A549 (cell line): ENCODE measurements at regions not wholly inside any gene's neighbourhood (a gene's known extent, or its start where the extent isn't known, plus 50 kb on each side); places are given as distances from the start of the nearest gene placed in this dataset.

ENCODE experiments used
- ATAC-seq, 2 experiments: fragments of 200-7000 bp in 1 of 2; fragments of >200 bp in 1 of 2; cut with Nextera tagmentation in 1 of 2; cut with Tn5 transposase in 1 of 2; 3 replicates each; pipeline versions ENCODE4 v1.8.0 to v1.9.1; 2018 to 2020; ENCODE audit warnings: mild to moderate bottlenecking in 1 of 2, moderate library complexity in 1 of 2
- CTCF ChIA-PET: fragments of 300-600 bp; sonication (Branson Sonifier 250); formaldehyde crosslinking; extraction: SDS; loops from one replicate; lab custom pipeline; 2021; ENCODE audit warnings: antibody characterized with exemption, inconsistent platforms; lab: Yijun Ruan, JAX
- POLR2A ChIA-PET: fragments of 350-600 bp; formaldehyde crosslinking; extraction: SDS; loops from one replicate; lab custom pipeline; 2021; ENCODE audit warnings: antibody characterized with exemption, inconsistent platforms; lab: Yijun Ruan, JAX
- DNase-seq, 2 experiments: peaks; one replicate each; pipeline versions ENCODE4 v3.0.0 to v3.0.0-alpha.2; 2011 to 2016; ENCODE audit warnings: low read depth in 1 of 2, low spot score in 1 of 2
- FAIRE-seq: peaks from 2 replicates; lab custom pipeline; 2011; peaks lifted over from hg19 to GRCh38; lab: Jason Lieb, UNC
- H3K27ac ChIP-seq, 2 experiments: fragments of >200 bp; sonication (Bioruptor Twin); formaldehyde crosslinking; 3 replicates each; pipeline ENCODE4 v1.5.1; 2016 to 2017
- H3K4me1 ChIP-seq: fragments of >200 bp; sonication (Bioruptor Twin); formaldehyde crosslinking; 3 replicates; pipeline ENCODE4 v1.6.1; 2016
- H3K4me2 ChIP-seq: fragments of >200 bp; sonication (Bioruptor Twin); formaldehyde crosslinking; 3 replicates; pipeline ENCODE4 v1.6.1; 2016
- H3K4me3 ChIP-seq: fragments of >200 bp; sonication (Bioruptor Twin); formaldehyde crosslinking; 3 replicates; pipeline ENCODE4 v1.5.1; 2016
- H3K9me3 ChIP-seq: fragments of >200 bp; sonication (Bioruptor Twin); formaldehyde crosslinking; 3 replicates; pipeline ENCODE4 v1.6.1; 2016
- CBX8 ChIP-seq: fragments of 200-600 bp; sonication (generic); IDR thresholded peaks from 2 replicates; pipeline ENCODE4 v1.6.1; 2016
- CHD2 ChIP-seq: fragments of 150-350 bp; IDR thresholded peaks from 2 replicates; pipeline ENCODE4 v1.6.1; 2014; ENCODE audit warnings: low read length; ENCODE audit not compliant: partially characterized antibody
- EHMT2 ChIP-seq: fragments of 200-600 bp; sonication (generic); IDR thresholded peaks from 2 replicates; pipeline ENCODE4 v1.6.1; 2016; ENCODE audit warnings: antibody characterized with exemption, low read depth, mild to moderate bottlenecking, moderate library complexity
- FOSL2 ChIP-seq, 2 experiments: fragments of 450-650 bp in 1 of 2; fragments of >200 bp in 1 of 2; sonication (Bioruptor Twin) in 1 of 2; formaldehyde crosslinking; IDR thresholded peaks; 2 replicates each; pipeline versions ENCODE4 v1.5.0 to v1.6.1; 2016 to 2020; ENCODE audit warnings: mild to moderate bottlenecking in 1 of 2, moderate library complexity in 1 of 2
- HDAC2 ChIP-seq: fragments of 200-600 bp; sonication (generic); IDR thresholded peaks from 2 replicates; pipeline ENCODE4 v1.6.1; 2016
- HOXB5 ChIP-seq: fragments of 250-450 bp; sonication (Bioruptor Pico); IDR thresholded peaks from 2 replicates; pipeline ENCODE4 v1.5.0; 2020; ENCODE audit warnings: mild to moderate bottlenecking, moderate library complexity
- KDM5A ChIP-seq: fragments of 200-600 bp; sonication (generic); IDR thresholded peaks from 2 replicates; pipeline ENCODE4 v1.6.1; 2016; ENCODE audit warnings: antibody characterized with exemption, mild to moderate bottlenecking
- NR3C1 ChIP-seq: fragments of >200 bp; sonication (Bioruptor Twin); formaldehyde crosslinking; IDR thresholded peaks from 3 replicates; pipeline ENCODE4 v1.6.1; 2017
- POLR2AphosphoS2 ChIP-seq: conservative IDR thresholded peaks from 2 replicates; pipeline ENCODE4 v1.6.1; 2012; ENCODE audit warnings: low read length, improper control_type of control experiment, inconsistent platforms
- RNF2 ChIP-seq: fragments of 200-600 bp; sonication (generic); IDR thresholded peaks from 2 replicates; pipeline ENCODE4 v1.6.1; 2016; ENCODE audit warnings: low read depth, mild to moderate bottlenecking, antibody characterized with exemption, moderate library complexity, borderline replicate concordance
- SREBF2 ChIP-seq: fragments of 450-650 bp; IDR thresholded peaks from 2 replicates; pipeline ENCODE4 v1.6.1; 2014; ENCODE audit warnings: mild to moderate bottlenecking, moderate library complexity
- TP53 ChIP-seq: fragments of 250-450 bp; sonication (Bioruptor Pico); IDR thresholded peaks from 2 replicates; pipeline ENCODE4 v1.5.0; 2021; ENCODE audit warnings: mild to moderate bottlenecking, moderate library complexity
- ZC3H11A ChIP-seq: fragments of 450-650 bp; IDR thresholded peaks from 2 replicates; pipeline ENCODE4 v1.6.1; 2014; ENCODE audit warnings: antibody characterized with exemption, mild to moderate bottlenecking
- ZFP36 ChIP-seq: fragments of 450-650 bp; IDR thresholded peaks from 2 replicates; pipeline ENCODE4 v1.6.1; 2014; ENCODE audit warnings: borderline replicate concordance; ENCODE audit not compliant: partially characterized antibody
- ZSCAN20 ChIP-seq: fragments of 250-450 bp; sonication (Bioruptor Pico); IDR thresholded peaks from 2 replicates; pipeline ENCODE4 v1.8.0; 2022; ENCODE audit warnings: mild to moderate bottlenecking, moderate library complexity
- WGBS: methylation state at CpG from one replicate; pipeline ENCODE4 v1.1.6; 2017; ENCODE audit errors: missing lambda C conversion rate; 5-methylcytosine and 5-hydroxymethylcytosine counted together
- TF ChIP-seq, protein P1 (sequence below): fragments of >200 bp; sonication (Bioruptor Twin); formaldehyde crosslinking; IDR thresholded peaks from 3 replicates; pipeline ENCODE4 v1.6.1; 2016
- TF ChIP-seq, protein P2 (sequence below): IDR thresholded peaks from 2 replicates; pipeline ENCODE4 v1.6.1; 2012; ENCODE audit warnings: low read depth, borderline replicate concordance
- TF ChIP-seq, protein P3 (sequence below): fragments of 250-450 bp; sonication (Bioruptor Pico); IDR thresholded peaks from 2 replicates; pipeline ENCODE4 v1.5.0; 2020; ENCODE audit warnings: low read depth, mild to moderate bottlenecking, moderate library complexity
- TF ChIP-seq, protein P4 (sequence below): fragments of 450-650 bp; IDR thresholded peaks from 2 replicates; pipeline ENCODE4 v1.6.1; 2014; ENCODE audit warnings: antibody characterized with exemption
- TF ChIP-seq, protein P5 (sequence below): fragments of >200 bp; sonication (Bioruptor Twin); formaldehyde crosslinking; IDR thresholded peaks from 3 replicates; pipeline ENCODE4 v1.5.1; 2016

DNA sequence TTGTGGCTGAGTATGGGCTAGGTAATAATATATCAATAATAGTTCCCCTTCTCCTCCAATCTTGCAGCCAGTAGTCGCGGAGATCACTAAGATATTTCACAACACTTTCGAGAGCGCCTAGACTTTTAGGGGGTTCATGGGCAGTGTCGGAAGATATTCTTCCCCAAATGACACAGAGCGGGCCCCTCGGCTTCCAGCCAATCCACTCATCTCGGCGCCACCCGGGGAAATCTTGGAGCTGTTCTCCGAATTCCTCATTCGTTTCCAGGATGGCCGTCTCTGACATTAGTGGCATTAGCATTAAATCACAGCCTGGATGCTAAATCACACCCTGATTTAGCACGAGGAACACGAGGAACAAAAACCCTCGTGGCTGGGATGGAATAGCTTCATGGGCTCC lies 437.7 kb downstream of the ZNF516 start:
- 58% methylated on average over 14 of the region's 16 CpGs for WGBS
- H3K27ac ChIP-seq: no peak overlapping the region
- no peak for DNase-seq
- H3K9me3 ChIP-seq: no peaks in the 10 kb centered on the region
- ChIA-PET CTCF (no interaction called here), POLR2A (no interaction called here)
- no peak overlapping the region for H3K4me3 ChIP-seq
- no peak overlapping the region for H3K4me2 ChIP-seq
- FAIRE-seq: no peak
- TF ChIP-seq, protein P1, sequence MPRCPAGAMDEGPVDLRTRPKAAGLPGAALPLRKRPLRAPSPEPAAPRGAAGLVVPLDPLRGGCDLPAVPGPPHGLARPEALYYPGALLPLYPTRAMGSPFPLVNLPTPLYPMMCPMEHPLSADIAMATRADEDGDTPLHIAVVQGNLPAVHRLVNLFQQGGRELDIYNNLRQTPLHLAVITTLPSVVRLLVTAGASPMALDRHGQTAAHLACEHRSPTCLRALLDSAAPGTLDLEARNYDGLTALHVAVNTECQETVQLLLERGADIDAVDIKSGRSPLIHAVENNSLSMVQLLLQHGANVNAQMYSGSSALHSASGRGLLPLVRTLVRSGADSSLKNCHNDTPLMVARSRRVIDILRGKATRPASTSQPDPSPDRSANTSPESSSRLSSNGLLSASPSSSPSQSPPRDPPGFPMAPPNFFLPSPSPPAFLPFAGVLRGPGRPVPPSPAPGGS: no peak
- no peak for TF ChIP-seq ZFP36
- TF ChIP-seq EHMT2: no peak
- TF ChIP-seq, protein P2, sequence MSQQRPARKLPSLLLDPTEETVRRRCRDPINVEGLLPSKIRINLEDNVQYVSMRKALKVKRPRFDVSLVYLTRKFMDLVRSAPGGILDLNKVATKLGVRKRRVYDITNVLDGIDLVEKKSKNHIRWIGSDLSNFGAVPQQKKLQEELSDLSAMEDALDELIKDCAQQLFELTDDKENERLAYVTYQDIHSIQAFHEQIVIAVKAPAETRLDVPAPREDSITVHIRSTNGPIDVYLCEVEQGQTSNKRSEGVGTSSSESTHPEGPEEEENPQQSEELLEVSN: no peak
- no peak for TF ChIP-seq SREBF2
- TF ChIP-seq ZSCAN20 (CRISPR knock-in tag): no peak
- no peak for TF ChIP-seq NR3C1
- no peak for TF ChIP-seq CHD2
- no peak for TF ChIP-seq POLR2AphosphoS2
- TF ChIP-seq, protein P3, sequence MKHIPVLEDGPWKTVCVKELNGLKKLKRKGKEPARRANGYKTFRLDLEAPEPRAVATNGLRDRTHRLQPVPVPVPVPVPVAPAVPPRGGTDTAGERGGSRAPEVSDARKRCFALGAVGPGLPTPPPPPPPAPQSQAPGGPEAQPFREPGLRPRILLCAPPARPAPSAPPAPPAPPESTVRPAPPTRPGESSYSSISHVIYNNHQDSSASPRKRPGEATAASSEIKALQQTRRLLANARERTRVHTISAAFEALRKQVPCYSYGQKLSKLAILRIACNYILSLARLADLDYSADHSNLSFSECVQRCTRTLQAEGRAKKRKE (CRISPR knock-in tag): no peak
- no peak for TF ChIP-seq TP53 (CRISPR knock-in tag)
- TF ChIP-seq KDM5A: no peak
- TF ChIP-seq RNF2: no peak
- TF ChIP-seq FOSL2 (IDR thresholded peaks at IDR 0.05): no peak
- no peak for TF ChIP-seq FOSL2 (CRISPR knock-in tag; IDR thresholded peaks at IDR 0.05)
- TF ChIP-seq HOXB5 (CRISPR knock-in tag): no peak
- no peak for ATAC-seq
- H3K4me1 ChIP-seq: no peaks in the 10 kb centered on the region

DNA sequence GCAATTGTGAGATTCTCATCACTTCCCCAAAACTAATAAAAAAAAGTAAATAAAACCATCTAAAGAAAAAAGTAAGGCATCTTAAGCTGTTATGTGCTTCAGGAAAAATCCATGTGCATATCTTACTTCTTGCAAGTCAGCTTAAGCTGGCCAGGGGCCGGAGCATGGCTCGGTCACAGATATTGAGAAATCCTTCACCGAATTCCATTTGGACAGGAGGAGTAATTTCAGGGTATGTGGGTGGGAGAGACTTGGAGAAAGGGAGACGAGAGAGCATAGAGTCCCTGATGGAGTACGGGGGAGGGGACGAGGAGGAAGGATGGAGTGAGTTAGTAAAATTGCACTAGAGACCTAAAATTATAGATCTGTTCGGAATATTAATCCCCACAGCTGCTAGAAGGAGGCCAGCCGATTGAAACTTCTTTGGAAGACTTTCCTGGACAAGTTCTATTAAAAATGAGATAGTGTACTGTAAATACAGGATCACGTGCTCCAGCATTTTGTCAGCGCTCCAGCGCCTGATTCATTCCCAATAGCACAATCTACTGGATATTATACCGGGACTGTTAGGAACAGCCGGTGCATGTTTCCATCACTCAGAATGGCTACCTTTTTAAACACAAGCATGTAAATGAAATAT lies 438.5 kb downstream of the ZNF516 start:
- H3K9me3 ChIP-seq: no peaks in the 10 kb centered on the region
- ATAC-seq (no peak), DNase-seq (no peak), FAIRE-seq (no peak)
- WGBS: 39% methylated on average over 13 of the region's 13 CpGs
- H3K4me2 ChIP-seq: no peak overlapping the region
- no peaks in the 10 kb centered on the region for H3K4me1 ChIP-seq
- TF ChIP-seq, protein P4, sequence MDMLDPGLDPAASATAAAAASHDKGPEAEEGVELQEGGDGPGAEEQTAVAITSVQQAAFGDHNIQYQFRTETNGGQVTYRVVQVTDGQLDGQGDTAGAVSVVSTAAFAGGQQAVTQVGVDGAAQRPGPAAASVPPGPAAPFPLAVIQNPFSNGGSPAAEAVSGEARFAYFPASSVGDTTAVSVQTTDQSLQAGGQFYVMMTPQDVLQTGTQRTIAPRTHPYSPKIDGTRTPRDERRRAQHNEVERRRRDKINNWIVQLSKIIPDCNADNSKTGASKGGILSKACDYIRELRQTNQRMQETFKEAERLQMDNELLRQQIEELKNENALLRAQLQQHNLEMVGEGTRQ: no peak
- TF ChIP-seq NR3C1: no peak
- no peak for TF ChIP-seq HDAC2
- no peak for TF ChIP-seq CBX8
- no peak for TF ChIP-seq ZC3H11A
- TF ChIP-seq, protein P1: no peak
- TF ChIP-seq, protein P5, sequence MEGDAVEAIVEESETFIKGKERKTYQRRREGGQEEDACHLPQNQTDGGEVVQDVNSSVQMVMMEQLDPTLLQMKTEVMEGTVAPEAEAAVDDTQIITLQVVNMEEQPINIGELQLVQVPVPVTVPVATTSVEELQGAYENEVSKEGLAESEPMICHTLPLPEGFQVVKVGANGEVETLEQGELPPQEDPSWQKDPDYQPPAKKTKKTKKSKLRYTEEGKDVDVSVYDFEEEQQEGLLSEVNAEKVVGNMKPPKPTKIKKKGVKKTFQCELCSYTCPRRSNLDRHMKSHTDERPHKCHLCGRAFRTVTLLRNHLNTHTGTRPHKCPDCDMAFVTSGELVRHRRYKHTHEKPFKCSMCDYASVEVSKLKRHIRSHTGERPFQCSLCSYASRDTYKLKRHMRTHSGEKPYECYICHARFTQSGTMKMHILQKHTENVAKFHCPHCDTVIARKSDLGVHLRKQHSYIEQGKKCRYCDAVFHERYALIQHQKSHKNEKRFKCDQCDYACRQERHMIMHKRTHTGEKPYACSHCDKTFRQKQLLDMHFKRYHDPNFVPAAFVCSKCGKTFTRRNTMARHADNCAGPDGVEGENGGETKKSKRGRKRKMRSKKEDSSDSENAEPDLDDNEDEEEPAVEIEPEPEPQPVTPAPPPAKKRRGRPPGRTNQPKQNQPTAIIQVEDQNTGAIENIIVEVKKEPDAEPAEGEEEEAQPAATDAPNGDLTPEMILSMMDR: no peak
- H3K4me3 ChIP-seq: no peak overlapping the region
- ChIA-PET CTCF (no interaction called here), POLR2A (no interaction called here)
- no peak overlapping the region for H3K27ac ChIP-seq
